HepG2 (cell line): ENCODE measurements at regions not wholly inside any gene's neighbourhood (a gene's known extent, or its start where the extent isn't known, plus 50 kb on each side); places are given as distances from the start of the nearest gene placed in this dataset.

Source experiments
- ATAC-seq: fragments of 200-7000 bp; cut with Tn5 transposase; 3 replicates; pipeline ENCODE4 v1.9.1; 2020; ENCODE audit warnings: mild to moderate bottlenecking, moderate library complexity
- BruUV-seq: library from RNA; stranded (reverse); fragments of 400-500 nt; replicated peaks from 2 replicates; lab custom pipeline; 2021; lab: Mats Ljungman, UMichigan
- CTCF ChIA-PET: fragments of 300-600 bp; formaldehyde crosslinking; extraction: SDS; loops from one replicate; lab custom pipeline; 2021; ENCODE audit warnings: low total read pairs, inconsistent platforms, low intra/inter-chr PET ratio; lab: Yijun Ruan, JAX
- POLR2A ChIA-PET: fragments of 350-600 bp; sonication (Branson Sonifier 250); formaldehyde crosslinking; loops from one replicate; lab custom pipeline; 2020; ENCODE audit warnings: antibody characterized with exemption, inconsistent platforms; lab: Yijun Ruan, JAX
- DNase-seq: peaks from one replicate; pipeline ENCODE4 v3.0.0-alpha.2; 2015; ENCODE audit warnings: low spot score
- FAIRE-seq: peaks from 3 replicates; lab custom pipeline; 2011; peaks lifted over from hg19 to GRCh38; lab: Jason Lieb, UNC
- H2AFZ ChIP-seq: one replicate; pipeline ENCODE4 v1.6.1; 2011; ENCODE audit warnings: low read length, inconsistent platforms
- H3K27ac ChIP-seq: fragments of 300-600 bp; 3 replicates; pipeline ENCODE4 v1.8.0; 2011; ENCODE audit warnings: mixed run types, mild to moderate bottlenecking, mixed read lengths, low read length, inconsistent platforms; ENCODE audit not compliant: insufficient read depth; ENCODE audit errors: extremely low read length
- H3K27me3 ChIP-seq, 2 experiments: fragments of 200-600 bp in 1 of 2; 2 replicates in 1 of 2; 3 replicates in 1 of 2; pipeline versions ENCODE4 v1.6.0 to v1.8.0; 2011; ENCODE audit warnings: low read length in 2 of 2, mild to moderate bottlenecking in 2 of 2, moderate library complexity in 2 of 2, inconsistent platforms in 1 of 2; ENCODE audit not compliant: insufficient read depth in 2 of 2, control insufficient read depth in 1 of 2
- H3K36me3 ChIP-seq, 2 experiments: fragments of 200-600 bp in 1 of 2; replicated peaks in 1 of 2; 2 replicates in 1 of 2; 3 replicates in 1 of 2; pipeline versions ENCODE4 v1.5.1 to v1.8.0; 2011; ENCODE audit warnings: low read length in 2 of 2, inconsistent platforms in 1 of 2; ENCODE audit not compliant: insufficient read depth in 2 of 2, control insufficient read depth in 1 of 2
- H3K4me1 ChIP-seq: 2 replicates; pipeline ENCODE4 v1.5.1; 2012; ENCODE audit warnings: low read length, inconsistent platforms; ENCODE audit not compliant: insufficient read depth
- H3K4me2 ChIP-seq: 2 replicates; pipeline ENCODE4 v1.6.0; 2011; ENCODE audit warnings: low read depth, low read length, inconsistent platforms
- H3K4me3 ChIP-seq, 3 experiments: fragments of 200-600 bp in 1 of 3; sonication (generic), shearing (Covaris generic) in 1 of 3; replicated peaks in 1 of 3; 2 replicates each; pipeline ENCODE4 v1.5.1; 2011 to 2016; ENCODE audit warnings: low read length in 3 of 3, inconsistent platforms in 2 of 3, low read depth in 2 of 3, mild to moderate bottlenecking in 2 of 3, control low read depth in 1 of 3, mixed read lengths in 1 of 3; ENCODE audit not compliant: insufficient read depth in 1 of 3
- H3K79me2 ChIP-seq: one replicate; pipeline ENCODE4 v1.6.1; 2011; ENCODE audit warnings: low read length, inconsistent platforms; ENCODE audit not compliant: insufficient read depth
- H3K9ac ChIP-seq: 2 replicates; pipeline ENCODE4 v1.6.0; 2011; ENCODE audit warnings: mild to moderate bottlenecking, low read depth, low read length, inconsistent platforms; ENCODE audit not compliant: insufficient read depth
- H3K9me3 ChIP-seq: 2 replicates; pipeline ENCODE4 v1.5.1; 2012; ENCODE audit warnings: mild to moderate bottlenecking, low read length
- H4K20me1 ChIP-seq: 2 replicates; pipeline ENCODE4 v1.6.0; 2011; ENCODE audit warnings: inconsistent platforms, mild to moderate bottlenecking, low read length, moderate library complexity; ENCODE audit not compliant: insufficient read depth
- ELK4 ChIP-seq: sonication (generic); formaldehyde crosslinking; IDR thresholded peaks from 2 replicates; pipeline ENCODE4 v1.9.0; 2021; ENCODE audit warnings: missing genetic modification reagents, borderline replicate concordance
- FOSL2 ChIP-seq: sonication (generic); formaldehyde crosslinking; IDR thresholded peaks from 2 replicates; pipeline ENCODE4 v1.4.0; 2020; ENCODE audit warnings: missing genetic modification reagents
- TEAD3 ChIP-seq: optimal IDR thresholded peaks from 2 replicates; pipeline ENCODE3; 2016; ENCODE audit warnings: borderline replicate concordance
- ZFP90 ChIP-seq: sonication (generic); formaldehyde crosslinking; IDR thresholded peaks from 2 replicates; pipeline ENCODE4 v1.8.0; 2022; ENCODE audit warnings: missing genetic modification reagents, mild to moderate bottlenecking, inconsistent platforms, borderline replicate concordance
- ZNF644 ChIP-seq: IDR thresholded peaks from 2 replicates; pipeline ENCODE4 v1.6.1; 2016; ENCODE audit warnings: low read depth
- whole genome bisulfite sequencing: methylation state at CpG from one replicate; pipeline ENCODE4 v1.1.6; 2017; ENCODE audit warnings: low lambda C conversion rate; 5-methylcytosine and 5-hydroxymethylcytosine counted together
- in situ Hi-C: cut with HindIII; loops from 2 replicates; pipeline ENCODE4 v1.10.0; 2017; ENCODE audit warnings: low pct_unique_long_range_greater_than_20kb; ENCODE audit not compliant: extremely low pct_ligation_motif_present
- intact Hi-C: fragments of 100-400 bp; cut with micrococcal nuclease; formaldehyde crosslinking; loops from one replicate; pipeline ENCODE4 v1.10.0; 2022; ENCODE audit not compliant: unreplicated experiment
- TF ChIP-seq, protein P1 (sequence below): sonication (generic); formaldehyde crosslinking; IDR thresholded peaks from 2 replicates; pipeline ENCODE4 v1.4.0; 2020; ENCODE audit warnings: missing genetic modification reagents

GRCh38 chr11:128210148-128210940 is 377.0 kb downstream of the ETS1 start:
- H3K27me3 ChIP-seq, result no peaks in the 10 kb centered on the region
- intact Hi-C loops (no loop called here), in situ Hi-C loops (no loop called here)
- no peak overlapping the region for H3K4me2 ChIP-seq
- BruUV-seq, result no TSS peak
- WGBS, result 9% methylated on average over 3 of the region's 3 CpGs
- peaks cover 4% of the 10 kb centered on the region; the same call in 1 of the 2 replicates for H3K9me3 ChIP-seq
- no peaks in the 10 kb centered on the region for H3K79me2 ChIP-seq
- no peak overlapping the region for H3K9ac ChIP-seq
- no peak overlapping the region for H3K27ac ChIP-seq
- no peaks in the 10 kb centered on the region for H4K20me1 ChIP-seq
- no peaks in the 10 kb centered on the region for H3K4me1 ChIP-seq
- peak; percentile 59 for DNase-seq
- peak; percentile 67; the same call in 1 of the 2 replicates for TF ChIP-seq ZNF644
- TF ChIP-seq, protein P1, sequence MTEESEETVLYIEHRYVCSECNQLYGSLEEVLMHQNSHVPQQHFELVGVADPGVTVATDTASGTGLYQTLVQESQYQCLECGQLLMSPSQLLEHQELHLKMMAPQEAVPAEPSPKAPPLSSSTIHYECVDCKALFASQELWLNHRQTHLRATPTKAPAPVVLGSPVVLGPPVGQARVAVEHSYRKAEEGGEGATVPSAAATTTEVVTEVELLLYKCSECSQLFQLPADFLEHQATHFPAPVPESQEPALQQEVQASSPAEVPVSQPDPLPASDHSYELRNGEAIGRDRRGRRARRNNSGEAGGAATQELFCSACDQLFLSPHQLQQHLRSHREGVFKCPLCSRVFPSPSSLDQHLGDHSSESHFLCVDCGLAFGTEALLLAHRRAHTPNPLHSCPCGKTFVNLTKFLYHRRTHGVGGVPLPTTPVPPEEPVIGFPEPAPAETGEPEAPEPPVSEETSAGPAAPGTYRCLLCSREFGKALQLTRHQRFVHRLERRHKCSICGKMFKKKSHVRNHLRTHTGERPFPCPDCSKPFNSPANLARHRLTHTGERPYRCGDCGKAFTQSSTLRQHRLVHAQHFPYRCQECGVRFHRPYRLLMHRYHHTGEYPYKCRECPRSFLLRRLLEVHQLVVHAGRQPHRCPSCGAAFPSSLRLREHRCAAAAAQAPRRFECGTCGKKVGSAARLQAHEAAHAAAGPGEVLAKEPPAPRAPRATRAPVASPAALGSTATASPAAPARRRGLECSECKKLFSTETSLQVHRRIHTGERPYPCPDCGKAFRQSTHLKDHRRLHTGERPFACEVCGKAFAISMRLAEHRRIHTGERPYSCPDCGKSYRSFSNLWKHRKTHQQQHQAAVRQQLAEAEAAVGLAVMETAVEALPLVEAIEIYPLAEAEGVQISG (CRISPR knock-in tag), result no peak
- no peak for TF ChIP-seq ZFP90 (CRISPR knock-in tag)
- TF ChIP-seq TEAD3 (CRISPR knock-in tag), result peak; percentile 48
- peak; percentile 82 for TF ChIP-seq FOSL2 (CRISPR knock-in tag)
- no peak for TF ChIP-seq ELK4 (CRISPR knock-in tag)
- ATAC-seq, result peak; percentile 65
- H3K36me3 ChIP-seq, result no peaks in the 10 kb centered on the region
- no peak for FAIRE-seq
- POLR2A ChIA-PET, result no interaction called here
- H2AFZ ChIP-seq, result no peak overlapping the region
- CTCF ChIA-PET, result no interaction called here
- no peak overlapping the region for H3K4me3 ChIP-seq
